ENCODE measurements at regions not wholly inside any gene's neighbourhood (a gene's known extent, or its start where the extent isn't known, plus 50 kb on each side); places are given as distances from the start of the nearest gene placed in this dataset.

DNA sequence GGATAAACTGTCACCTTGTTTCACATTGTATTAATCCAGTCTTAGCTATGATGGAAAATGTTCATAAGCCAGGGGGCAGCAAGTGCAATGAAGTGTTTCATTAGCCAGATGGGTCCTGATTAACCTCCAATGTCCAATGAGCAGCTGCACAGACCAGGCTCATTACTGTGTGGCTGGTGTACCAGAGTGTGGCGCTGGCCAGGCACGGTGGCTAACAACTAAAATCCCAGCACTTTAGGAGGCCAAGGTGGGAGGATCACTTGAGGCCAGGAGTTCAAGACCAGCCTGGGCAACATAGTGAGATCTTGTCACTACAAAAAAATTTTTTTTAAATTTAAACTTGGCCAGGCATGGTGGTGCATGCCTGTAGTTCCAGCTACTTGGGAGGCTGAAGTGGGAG is 201.7 kb upstream of the FOXQ1 start:
- DNase-seq (ENCODE audit: low read depth), result no peak
- TF ChIP-seq, protein P1, sequence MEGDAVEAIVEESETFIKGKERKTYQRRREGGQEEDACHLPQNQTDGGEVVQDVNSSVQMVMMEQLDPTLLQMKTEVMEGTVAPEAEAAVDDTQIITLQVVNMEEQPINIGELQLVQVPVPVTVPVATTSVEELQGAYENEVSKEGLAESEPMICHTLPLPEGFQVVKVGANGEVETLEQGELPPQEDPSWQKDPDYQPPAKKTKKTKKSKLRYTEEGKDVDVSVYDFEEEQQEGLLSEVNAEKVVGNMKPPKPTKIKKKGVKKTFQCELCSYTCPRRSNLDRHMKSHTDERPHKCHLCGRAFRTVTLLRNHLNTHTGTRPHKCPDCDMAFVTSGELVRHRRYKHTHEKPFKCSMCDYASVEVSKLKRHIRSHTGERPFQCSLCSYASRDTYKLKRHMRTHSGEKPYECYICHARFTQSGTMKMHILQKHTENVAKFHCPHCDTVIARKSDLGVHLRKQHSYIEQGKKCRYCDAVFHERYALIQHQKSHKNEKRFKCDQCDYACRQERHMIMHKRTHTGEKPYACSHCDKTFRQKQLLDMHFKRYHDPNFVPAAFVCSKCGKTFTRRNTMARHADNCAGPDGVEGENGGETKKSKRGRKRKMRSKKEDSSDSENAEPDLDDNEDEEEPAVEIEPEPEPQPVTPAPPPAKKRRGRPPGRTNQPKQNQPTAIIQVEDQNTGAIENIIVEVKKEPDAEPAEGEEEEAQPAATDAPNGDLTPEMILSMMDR (conservative IDR thresholded peaks at IDR 0.05; ENCODE audit: low read length), result peak; percentile 22; the same call in 1 of the 2 replicates
- H3K4me3 ChIP-seq (ENCODE audit: low read length), result no peak overlapping the region

DNA sequence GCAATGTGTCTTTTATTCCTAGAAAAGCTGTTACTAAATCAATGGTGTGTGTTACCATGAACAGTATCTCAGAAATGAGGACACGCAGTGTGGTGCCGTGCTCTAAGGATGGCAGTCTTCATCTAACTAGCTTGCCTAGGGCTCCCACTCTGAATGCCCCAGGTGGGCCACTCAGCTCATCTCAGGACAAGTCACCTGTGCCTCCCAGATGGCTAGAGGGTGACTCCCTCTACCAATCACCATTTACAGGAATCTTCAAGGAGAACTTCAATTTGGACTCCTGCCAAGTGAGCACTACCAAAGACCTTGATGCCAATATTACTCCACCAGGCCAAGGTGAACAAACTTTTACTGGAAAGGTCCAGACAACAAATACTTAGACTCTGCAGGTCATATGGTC is 202.8 kb upstream of the FOXQ1 start:
- H3K4me3 ChIP-seq (ENCODE audit: low read length), result no peak overlapping the region
- DNase-seq (ENCODE audit: low read depth), result no peak

GRCh38 chr6:1108198-1108597 is 203.7 kb upstream of the FOXQ1 start:
- TF ChIP-seq, protein P1 (conservative IDR thresholded peaks at IDR 0.05; ENCODE audit: low read length), result no peak
- no peak for DNase-seq (ENCODE audit: low read depth)

More for the DNA sequence above, 202.8 kb upstream of the FOXQ1 start:
- TF ChIP-seq, protein P1 (conservative IDR thresholded peaks at IDR 0.05; ENCODE audit: low read length), result no peak

GRCh38 chr6:1107578-1107977 is 204.3 kb upstream of the FOXQ1 start:
- DNase-seq (ENCODE audit: low read depth), result no peak
- no peak overlapping the region for H3K4me3 ChIP-seq (ENCODE audit: low read length)
- TF ChIP-seq, protein P1 (conservative IDR thresholded peaks at IDR 0.05; ENCODE audit: low read length), result no peak

More at GRCh38 chr6:1108198-1108597, 203.7 kb upstream of the FOXQ1 start:
- H3K4me3 ChIP-seq (ENCODE audit: low read length), result no peak overlapping the region

- TF ChIP-seq, protein P1 (conservative IDR thresholded peaks at IDR 0.05; ENCODE audit: low read length), result no peak
- peak; percentile 29 for DNase-seq (ENCODE audit: low read depth)
- H3K4me3 ChIP-seq (ENCODE audit: low read length), result no peak overlapping the region
Measured at GRCh38 chr6:1105833-1106400, 206.0 kb upstream of the FOXQ1 start.

GRCh38 chr6:1104988-1105670 is 206.8 kb upstream of the FOXQ1 start:
- DNase-seq (ENCODE audit: low read depth), result no peak
- TF ChIP-seq, protein P1 (conservative IDR thresholded peaks at IDR 0.05; ENCODE audit: low read length), result no peak
- no peak overlapping the region for H3K4me3 ChIP-seq (ENCODE audit: low read length)
